ENCODE measurements at regions not wholly inside any gene's neighbourhood (a gene's known extent, or its start where the extent isn't known, plus 50 kb on each side); places are given as distances from the start of the nearest gene placed in this dataset.

DNA sequence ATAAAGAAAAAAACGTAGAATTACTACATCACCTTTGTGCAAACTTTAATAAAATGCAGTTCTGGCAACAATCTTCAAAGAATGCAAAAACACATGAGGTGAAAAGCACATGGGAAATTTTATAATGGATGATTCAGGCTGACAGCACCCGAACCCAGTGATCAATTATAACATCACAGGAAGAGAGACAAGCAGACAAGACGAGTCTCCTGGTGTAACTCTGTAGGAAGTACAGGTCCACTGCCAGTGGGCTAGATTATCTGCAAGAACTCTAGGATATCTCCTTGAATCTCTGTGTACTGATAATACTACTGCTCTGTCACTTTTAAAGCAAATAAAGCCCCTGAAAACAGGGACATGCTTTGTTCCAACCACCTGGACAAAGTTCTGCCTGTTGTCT lies 58.9 kb upstream of the NXF3 start:
- TF ChIP-seq, protein P1, sequence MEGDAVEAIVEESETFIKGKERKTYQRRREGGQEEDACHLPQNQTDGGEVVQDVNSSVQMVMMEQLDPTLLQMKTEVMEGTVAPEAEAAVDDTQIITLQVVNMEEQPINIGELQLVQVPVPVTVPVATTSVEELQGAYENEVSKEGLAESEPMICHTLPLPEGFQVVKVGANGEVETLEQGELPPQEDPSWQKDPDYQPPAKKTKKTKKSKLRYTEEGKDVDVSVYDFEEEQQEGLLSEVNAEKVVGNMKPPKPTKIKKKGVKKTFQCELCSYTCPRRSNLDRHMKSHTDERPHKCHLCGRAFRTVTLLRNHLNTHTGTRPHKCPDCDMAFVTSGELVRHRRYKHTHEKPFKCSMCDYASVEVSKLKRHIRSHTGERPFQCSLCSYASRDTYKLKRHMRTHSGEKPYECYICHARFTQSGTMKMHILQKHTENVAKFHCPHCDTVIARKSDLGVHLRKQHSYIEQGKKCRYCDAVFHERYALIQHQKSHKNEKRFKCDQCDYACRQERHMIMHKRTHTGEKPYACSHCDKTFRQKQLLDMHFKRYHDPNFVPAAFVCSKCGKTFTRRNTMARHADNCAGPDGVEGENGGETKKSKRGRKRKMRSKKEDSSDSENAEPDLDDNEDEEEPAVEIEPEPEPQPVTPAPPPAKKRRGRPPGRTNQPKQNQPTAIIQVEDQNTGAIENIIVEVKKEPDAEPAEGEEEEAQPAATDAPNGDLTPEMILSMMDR (IDR thresholded peaks at IDR 0.05; ENCODE audit: extremely low read depth in 1 of 2, insufficient read depth in 1 of 2, low read depth in 1 of 2, low read length in 2 of 2) = no peak
- TF ChIP-seq POLR2AphosphoS5 (IDR thresholded peaks at IDR 0.05; ENCODE audit: insufficient read depth, low read depth, low read length) (no peak), POLR2A (IDR thresholded peaks at IDR 0.05; ENCODE audit: low read depth, low read length) (no peak), FOS (IDR thresholded peaks at IDR 0.05; ENCODE audit: borderline replicate concordance, insufficient read depth, low read length) (no peak), GATA2 (IDR thresholded peaks at IDR 0.05; ENCODE audit: insufficient read depth, insufficient read length, low read depth, low read length) (no peak), EZH2 (IDR thresholded peaks at IDR 0.05; ENCODE audit: borderline replicate concordance, low read depth, low read length, severe bottlenecking) (no peak), MYC (IDR thresholded peaks at IDR 0.05; ENCODE audit: low read depth, low read length) (no peak)
- TF ChIP-seq, protein P2, sequence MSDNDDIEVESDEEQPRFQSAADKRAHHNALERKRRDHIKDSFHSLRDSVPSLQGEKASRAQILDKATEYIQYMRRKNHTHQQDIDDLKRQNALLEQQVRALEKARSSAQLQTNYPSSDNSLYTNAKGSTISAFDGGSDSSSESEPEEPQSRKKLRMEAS (IDR thresholded peaks at IDR 0.05; ENCODE audit: insufficient read depth, insufficient read length) = no peak
